HG03103 (cell line): ENCODE measurements at regions not wholly inside any gene's neighbourhood (a gene's known extent, or its start where the extent isn't known, plus 50 kb on each side); places are given as distances from the start of the nearest gene placed in this dataset.

ENCODE experiments used
- ATAC-seq: cut with Tn5 transposase; IDR thresholded peaks from one replicate; pipeline ENCODE4 v1.9.1; 2021; ENCODE audit warnings: low read depth; ENCODE audit not compliant: unreplicated experiment

DNA sequence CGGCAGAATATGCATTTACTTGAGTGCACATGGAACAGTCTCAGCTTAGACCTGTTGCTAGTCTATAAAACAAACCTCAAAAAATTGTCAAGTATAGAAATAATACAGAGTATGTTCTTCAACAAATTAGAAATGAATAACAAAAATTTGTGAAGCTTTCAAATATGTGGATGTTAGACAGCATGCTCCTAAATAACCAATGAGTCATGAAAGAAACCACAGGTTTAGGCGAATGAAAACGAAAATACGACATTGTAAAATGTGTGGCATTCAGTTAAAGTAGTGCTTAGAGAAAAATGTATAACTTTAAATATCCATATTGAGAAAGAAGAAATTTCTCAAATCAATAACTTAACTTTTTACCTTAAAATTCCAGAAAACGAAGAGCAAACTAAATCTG, 760.0 kb upstream of the SORCS1 start:
- no peak for ATAC-seq

DNA sequence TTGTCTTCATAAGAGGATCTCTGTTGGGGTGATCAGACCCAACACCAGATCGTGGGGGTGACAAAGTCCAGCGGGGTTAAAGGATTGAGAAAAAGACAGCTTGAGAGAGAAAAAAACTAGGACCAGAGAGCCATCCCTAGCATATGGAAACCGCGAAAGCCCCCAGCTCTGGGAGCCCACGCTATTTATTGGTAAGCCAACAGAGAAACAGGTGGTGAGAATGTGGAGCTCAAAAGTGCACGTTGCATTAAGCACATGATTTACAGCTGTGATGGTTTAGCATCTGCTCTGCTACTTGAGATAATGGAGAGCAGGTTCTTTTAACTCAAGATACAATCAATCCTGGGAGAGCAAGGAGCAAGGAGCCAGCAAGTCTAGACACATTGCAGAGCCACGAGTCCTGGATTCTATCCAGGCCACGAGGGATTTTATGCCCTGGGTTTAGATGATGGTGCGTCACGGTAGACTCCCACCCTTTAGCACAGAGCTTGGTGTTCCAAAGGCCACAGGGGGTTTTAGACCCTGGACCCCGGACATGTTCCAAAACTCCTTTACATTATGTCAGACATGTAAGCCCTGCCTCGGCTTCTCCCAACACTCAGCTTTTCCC, 755.2 kb upstream of the SORCS1 start:
- ATAC-seq: no peak

DNA sequence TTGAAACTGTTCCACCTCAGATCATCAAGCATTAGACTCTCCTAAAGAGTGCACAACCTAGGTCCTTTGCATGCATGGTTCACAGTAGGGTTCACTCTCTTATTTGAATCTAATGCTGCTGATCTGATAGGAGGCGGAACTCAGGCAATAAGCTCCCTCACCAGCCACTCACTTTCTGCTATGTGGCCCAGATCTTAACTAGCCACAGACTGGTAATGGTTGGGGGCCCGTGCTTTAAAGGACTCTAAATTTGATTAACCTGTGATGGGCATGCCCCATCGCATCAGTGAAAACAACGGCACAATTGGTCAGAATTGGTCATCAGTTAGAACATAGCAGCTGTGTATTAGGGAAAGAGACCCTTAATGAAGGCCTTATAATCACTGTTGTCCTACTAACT, 753.7 kb upstream of the SORCS1 start:
- no peak for ATAC-seq

DNA sequence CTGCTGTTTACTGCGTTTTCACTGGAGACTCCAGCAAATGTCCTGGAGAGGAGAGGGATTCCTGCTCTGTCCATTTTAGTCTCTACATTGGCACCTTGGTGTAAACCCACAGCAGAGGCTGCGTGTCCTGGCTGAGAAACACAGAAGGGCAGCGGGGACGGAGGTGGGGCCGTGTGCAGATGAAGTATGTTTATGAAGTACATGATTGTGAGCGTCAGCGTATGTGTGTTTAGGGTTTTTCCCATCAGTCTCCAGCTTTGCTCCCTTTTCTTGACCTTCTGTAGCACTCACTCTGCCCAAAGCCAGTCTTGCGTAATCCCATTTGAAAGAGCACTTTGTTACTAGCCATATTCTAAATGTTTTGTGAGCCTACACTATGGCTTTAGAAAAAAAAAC, 750.7 kb upstream of the SORCS1 start:
- ATAC-seq: no peak

DNA sequence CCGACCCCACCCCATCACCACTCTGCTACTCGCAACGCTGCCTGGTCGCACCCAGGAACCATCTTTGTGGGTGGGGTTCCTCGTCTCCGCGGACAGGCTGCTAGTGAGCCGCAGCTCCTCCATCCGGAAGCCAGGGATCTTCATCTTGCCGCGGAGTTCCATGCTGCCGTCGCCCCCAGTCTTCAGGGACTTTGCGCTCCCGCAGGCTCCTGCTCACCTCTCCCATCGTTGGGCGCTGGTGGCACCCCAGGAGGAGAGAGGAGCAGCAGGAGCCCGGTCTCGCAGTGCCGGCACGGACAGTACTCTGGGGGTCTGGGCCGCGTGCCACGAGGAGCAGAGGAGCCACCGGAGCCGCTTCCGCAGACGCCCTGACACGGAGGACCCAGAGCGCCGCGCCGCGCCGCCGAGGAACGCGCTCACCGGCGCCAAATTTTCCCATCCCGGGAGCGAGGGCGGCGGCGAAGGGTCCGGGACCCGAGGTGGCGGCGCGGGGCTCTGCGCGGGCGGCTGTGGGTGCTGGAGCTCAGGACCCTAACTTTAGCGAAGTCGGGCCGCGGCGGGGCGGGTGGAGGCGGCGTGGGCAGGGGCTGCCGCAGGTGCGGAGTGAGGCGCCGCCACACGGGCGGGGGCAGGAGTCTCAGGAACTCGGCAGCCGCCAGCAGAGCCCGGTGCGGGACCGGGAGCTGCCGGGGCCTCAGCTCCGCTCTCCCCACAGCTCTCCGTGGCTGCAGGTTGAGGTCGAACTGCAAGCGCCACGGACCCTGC, 750.1 kb upstream of the SORCS1 start:
- ATAC-seq: no peak

DNA sequence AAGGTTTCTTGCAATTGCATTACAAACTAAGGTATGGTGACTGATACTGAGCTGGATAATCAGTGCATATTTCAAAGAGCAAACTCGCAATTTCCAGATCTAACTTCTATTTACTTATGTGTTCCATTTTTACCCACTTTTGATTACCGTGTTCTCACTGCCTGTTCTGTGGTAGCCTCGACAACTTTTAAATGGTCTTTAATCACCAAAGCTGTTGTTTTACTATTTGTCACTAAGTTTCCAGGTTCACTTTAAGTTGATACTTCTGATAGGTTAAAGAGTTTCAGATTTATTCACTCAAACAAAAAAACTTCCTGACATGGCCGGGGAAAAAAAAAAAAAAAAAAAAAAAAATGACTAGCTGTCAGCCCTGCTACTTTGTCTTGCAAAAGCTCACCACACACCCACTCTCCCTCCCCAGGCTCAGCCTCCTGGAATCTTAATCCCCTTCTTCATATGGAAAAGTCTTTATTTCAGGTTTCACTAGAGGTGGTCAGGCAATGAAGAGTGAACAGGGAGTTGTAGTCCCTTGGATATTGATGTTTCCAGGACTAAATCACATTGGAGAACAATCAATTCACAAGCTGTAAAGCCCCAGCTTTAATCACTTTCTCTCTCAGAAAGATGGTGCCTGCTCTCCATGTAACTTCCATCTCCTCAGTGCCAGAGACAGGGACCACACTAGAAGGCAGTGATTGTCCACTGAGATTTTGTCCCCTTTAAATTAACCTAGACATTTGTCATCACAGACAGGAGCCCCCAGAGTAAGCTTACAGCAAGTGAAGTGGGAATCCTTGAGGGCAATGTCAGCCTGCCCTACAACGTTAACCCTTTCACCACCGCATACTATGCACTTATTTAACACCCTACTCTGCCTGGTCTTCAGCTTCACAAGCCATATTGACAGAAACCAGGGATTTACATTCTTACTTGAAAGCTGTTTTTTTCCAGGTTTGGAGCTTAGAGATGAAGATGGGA, 749.1 kb upstream of the SORCS1 start:
- ATAC-seq: no peak

DNA sequence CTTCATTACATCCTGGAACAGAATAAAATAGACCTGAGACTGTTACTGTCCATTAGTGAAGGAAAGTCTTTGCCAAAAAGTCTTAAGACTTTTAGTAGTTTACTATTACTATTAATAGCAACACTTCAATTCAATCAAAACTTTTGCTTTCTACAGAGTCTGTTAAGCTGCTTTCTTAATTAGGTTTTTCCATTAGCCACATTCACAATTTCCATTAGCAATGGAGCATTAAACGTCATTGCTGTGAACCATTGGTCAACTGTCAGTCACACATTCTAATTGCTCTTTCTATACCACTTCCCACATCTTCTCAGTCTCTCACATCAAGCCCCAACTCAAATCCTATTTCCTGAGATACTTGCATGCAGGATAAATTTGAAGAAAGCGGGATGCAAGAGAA, 736.6 kb upstream of the SORCS1 start:
- no peak for ATAC-seq

DNA sequence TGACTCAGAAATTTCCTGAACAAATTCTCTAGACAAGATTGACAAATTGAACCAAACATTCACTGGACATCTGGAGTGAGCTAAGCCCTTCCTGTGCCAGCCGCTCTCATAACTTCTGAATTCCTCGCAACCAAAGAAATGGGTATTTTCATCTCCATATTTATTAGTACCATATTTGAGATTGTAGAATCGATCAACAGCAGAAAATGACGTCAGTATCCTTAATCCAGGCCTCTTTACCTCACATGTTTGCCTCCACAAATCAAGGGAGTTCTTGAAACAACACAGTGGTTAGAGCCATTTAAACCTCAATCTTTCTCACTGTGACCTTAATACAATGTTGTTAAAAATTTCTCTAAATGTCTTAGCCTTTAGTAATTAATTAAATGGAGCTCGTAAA, 735.6 kb upstream of the SORCS1 start:
- ATAC-seq: no peak

DNA sequence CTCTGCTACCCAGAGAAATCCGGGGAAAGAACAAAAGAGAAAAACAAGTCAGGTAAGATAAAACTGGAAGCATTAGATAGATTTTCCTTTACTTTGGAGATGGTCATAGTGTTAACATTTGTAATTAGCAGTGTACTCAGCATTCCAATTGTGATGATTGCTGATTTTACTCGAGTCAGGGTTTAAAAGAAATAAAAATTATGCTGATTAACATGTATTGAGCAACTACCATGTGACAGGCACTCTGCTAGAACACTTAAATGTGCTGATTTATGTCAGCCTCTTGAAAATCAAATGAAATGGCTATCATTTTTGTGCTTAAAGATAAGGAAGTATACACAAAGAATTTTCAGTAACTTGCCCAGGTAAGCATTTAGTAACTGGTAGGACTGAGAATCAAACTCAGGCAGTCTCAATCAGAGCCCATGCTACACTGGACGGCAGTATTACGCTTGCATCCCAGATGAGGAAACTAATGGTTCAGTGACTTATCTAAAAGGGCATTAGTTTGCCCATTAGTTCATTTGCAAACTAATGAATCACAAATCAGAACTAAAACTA, 735.1 kb upstream of the SORCS1 start:
- ATAC-seq: no peak

DNA sequence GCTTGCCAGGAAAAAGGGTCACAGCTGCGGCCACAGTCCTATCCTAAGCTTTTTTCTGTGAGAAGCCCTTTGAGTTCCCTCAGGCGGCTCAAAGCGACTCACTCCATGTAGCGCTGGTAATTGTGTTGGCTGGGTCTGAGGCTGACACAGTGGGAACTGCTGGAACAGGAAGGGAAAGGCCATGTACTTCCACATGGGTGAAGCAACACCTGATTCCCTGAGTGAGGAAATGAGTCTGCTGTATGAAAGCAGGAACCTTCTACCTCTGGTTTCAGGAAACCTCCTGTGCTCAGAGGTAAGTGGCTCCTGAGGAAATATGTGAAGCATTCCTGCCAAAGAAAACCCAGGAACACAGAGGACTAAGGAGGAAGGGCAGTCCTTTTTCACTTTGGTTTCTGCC, 734.6 kb upstream of the SORCS1 start:
- ATAC-seq: no peak

DNA sequence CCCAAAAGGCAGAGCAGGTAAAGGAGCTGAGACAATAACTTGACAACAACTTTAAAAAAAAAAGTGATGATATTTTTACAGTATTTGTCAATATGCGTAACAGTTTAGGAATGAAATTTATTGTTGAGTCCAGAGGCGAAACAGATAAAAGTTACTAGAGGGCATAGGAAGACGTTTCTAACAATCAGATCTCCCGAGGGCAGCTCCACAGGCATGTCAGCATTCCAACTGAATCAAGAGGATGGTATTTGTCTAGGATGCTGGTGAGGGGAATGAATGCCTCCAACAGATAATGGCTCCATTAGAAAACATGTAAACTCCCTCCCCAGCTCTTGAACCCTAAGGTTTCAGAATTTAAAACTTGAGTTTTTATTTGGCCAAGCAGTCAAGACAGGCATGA, 733.9 kb upstream of the SORCS1 start:
- no peak for ATAC-seq

DNA sequence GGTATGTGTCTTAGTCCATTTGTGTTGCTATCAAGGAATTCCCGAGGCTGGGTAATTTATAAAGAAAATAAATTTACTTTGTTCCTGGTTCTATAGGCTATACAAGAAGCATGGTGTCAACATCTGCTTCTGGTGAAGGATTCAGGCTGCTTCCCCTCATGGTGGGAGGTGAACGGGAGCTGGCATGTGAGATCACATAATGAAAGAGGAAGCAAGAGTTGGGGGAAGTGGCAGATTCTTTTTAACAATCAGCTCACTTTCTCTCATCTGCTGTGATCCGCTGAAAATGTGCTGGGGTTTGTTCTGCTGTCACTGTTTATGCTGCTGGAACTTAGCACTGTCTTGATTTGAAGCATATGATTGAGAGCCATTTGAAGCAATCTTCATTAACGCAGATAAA, 730.0 kb upstream of the SORCS1 start:
- ATAC-seq: no peak

DNA sequence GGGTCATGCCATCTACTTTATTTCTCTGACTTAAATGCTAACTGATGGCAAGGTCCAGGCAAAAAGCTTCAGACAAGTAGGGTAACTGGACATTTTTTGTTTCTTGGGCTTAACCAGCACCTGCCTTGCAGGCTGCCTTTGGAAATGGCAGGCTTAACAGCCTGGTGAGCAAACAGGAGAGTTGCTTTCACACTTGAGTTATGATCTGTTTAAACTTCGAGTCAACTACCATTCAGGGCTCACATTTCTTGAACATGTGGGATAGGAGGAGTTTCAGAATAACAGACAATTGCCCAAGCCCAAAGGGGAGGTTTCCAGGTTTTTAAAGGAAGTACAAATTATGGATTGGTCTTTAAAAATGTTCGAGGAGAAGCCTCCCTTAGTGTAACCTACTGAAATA, 724.6 kb upstream of the SORCS1 start:
- no peak for ATAC-seq

DNA sequence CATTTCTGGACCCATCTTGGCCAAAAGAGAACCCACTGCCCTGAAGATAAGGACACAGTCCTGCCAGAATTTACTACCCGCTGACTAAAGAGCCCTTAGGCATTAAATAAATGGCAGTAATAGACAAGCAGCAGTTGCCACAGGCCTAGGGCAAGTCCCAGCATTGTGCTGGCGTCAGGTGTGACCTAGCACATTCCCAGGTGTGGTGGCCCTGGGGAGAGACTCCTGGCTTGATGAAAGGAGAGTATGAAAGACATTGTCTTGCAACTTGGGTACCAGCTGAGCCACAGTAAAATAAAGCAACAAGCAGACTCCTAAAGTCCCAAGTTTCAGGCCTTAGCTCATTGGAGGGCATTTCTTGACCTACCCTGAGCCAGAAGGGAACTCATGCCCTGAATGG, 715.7 kb upstream of the SORCS1 start:
- ATAC-seq: no peak

DNA sequence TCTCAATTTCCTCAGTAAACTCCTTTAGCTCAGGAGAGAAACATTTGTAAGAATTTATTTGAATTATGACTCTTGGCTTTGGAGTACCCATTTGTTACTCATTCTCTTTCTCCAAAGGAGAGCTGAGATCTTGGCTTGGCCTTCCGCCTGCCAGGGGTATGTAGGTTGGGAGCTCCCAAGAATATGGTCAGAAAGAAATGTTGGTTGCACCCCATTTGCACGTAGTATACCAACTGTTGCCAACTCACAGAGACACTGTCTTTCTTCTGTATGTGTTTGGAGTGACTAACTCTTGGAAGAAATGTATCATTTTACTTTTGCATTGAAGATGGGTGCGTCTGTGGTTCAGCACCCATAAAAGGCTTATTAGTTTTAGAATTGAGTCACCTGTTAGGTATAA, 708.5 kb upstream of the SORCS1 start:
- no peak for ATAC-seq

DNA sequence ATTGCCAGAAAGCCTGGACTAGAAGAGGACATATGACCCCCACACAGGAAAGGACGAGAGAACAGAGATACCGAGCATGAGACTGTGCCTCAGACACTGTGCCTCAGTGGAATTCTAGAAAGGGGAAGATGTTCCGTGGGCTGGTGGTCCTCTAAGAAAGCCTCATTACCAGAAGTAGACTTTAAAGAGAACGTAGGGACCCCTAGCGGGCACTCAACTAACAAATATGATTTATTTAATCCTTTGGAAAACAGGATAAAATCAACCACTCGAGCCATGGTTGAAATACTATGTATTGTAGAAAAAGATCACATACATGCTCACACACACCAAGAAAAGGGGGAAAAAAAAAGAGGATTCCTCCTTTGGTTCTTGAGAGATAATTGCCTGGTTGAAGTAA, 701.2 kb upstream of the SORCS1 start:
- no peak for ATAC-seq

DNA sequence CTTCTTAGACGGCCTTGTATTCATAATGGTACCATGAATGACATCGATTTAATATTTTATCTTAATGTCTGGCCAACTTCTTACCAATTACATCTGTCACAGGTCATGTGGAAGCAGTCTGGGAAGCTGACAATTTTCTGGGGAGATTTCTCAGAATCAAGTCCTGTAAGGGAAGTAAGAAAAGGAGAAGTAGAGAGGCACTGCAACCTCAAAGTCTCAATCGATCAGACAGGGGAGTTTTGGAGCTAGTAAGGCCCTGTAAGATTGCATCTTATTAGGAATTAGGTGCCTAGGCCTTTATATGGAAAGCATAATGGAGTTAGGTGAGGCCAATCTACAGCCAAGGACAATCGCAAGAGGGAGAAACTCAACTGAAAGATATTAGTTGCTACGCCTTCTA, 694.6 kb upstream of the SORCS1 start:
- ATAC-seq: no peak

DNA sequence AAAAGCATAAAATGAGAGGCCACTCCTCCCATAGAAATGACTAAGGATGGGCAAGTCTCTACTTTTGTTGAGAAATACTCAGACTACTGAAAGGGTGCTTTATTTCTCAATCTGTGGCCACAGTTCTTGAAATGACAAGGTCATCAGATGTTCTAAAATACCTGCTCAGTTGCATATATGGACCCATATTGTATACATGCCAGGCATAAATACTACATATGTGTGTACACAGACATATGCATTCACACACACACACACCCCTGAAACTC, 691.5 kb upstream of the SORCS1 start:
- no peak for ATAC-seq

DNA sequence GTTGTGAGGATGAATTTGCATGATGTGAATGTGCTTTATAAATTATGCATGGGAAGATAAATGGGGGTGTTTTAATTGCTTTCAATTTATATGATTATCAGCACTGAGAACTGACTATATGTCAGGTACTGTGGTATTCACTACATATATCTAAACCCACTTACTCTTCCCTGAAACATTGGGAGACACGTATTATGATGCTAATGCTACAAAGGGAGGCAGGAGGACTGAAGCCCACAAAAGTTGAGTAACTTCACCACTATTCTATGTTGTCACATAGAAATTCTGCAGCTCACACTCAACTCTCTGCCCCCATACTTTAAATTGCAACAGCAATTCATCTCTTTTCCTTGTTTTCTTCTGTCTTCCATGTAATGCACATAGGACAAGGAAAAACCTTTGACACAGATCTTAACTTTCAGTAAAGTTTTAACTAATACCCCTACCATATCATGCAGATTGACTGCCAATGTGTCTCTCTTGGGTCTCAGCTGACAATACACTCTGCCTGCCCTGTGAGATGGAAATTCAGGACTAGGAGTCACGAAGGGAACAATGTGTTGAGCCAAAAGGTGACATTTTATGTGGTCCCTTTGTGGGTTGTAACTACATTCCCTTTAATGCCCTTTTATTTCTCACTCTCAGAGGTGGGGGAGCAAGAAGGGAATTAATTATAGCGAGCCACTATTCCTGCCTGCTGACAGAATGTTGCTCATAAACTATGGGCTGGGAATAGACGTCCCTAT, 691.0 kb upstream of the SORCS1 start:
- no peak for ATAC-seq

DNA sequence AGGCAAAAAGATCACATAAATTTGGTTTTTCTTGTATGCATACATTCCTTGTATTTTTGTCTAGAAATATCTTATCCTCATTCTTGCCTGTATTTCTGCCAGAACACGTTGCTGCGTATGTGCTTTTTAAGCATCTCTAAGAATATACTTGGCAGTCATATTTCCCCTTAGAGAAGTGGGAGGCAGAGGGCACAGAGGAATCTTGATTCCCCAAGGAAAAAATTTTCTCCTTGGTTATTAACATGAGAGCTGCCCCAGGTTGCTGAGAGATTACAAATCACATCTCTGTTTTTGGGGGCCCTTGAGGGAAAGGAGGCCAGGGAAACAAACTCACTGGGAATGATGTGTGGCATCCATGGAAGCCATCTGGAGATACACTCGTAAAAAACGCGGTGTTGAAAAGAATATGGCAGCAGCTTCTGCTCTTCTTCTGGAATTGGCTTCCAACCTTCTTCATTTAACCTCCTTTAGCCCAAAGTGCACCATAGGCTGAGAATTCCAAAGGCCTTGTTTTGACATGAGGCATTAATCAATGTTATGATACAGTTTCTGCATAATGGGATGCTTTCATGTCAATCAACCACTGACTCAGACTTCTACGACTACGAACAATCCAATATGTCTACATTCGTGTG, 684.3 kb upstream of the SORCS1 start:
- ATAC-seq: no peak
